Fibroblast of pulmonary artery (primary cell): ENCODE measurements at regions not wholly inside any gene's neighbourhood (a gene's known extent, or its start where the extent isn't known, plus 50 kb on each side); places are given as distances from the start of the nearest gene placed in this dataset.
"Not testable (repeated sequence)": the region's sequence is repeated elsewhere in the genome, so short reads cannot be mapped to it uniquely, and the experiment has no call there.

Experiments used
- DNase-seq: peaks from one replicate; pipeline ENCODE4 v3.0.0-alpha.2; 2010; ENCODE audit warnings: low read depth
- H3K4me3 ChIP-seq: replicated peaks from 2 replicates; pipeline ENCODE4 v1.5.1; 2011; ENCODE audit warnings: low read depth, mild to moderate bottlenecking, control low read depth, low read length, moderate library complexity
- CTCF ChIP-seq: IDR thresholded peaks from 2 replicates; pipeline ENCODE4 v1.5.1; 2011; ENCODE audit warnings: mild to moderate bottlenecking, control low read depth, low read length, inconsistent platforms; ENCODE audit errors: missing control alignments

- DNase-seq, result no peak
- no peak for TF ChIP-seq CTCF
- no peak overlapping the region for H3K4me3 ChIP-seq
Observed at GRCh38 chr16:13631213-13631767, 288.7 kb upstream of the ERCC4 start.

GRCh38 chr16:13631916-13632315 lies 288.0 kb upstream of the ERCC4 start:
- TF ChIP-seq CTCF, result no peak
- no peak overlapping the region for H3K4me3 ChIP-seq
- DNase-seq, result no peak

- H3K4me3 ChIP-seq, DNase-seq: not testable (repeated sequence)
Observed at GRCh38 chr16:13632504-13632903, 287.4 kb upstream of the ERCC4 start.

- no peak for TF ChIP-seq CTCF
- no peak for DNase-seq
- H3K4me3 ChIP-seq, result no peak overlapping the region
Observed at GRCh38 chr16:13633391-13633861, 286.5 kb upstream of the ERCC4 start.

- no peak for DNase-seq
- no peak for TF ChIP-seq CTCF
- no peak overlapping the region for H3K4me3 ChIP-seq
Observed at GRCh38 chr16:13634253-13634652, 285.7 kb upstream of the ERCC4 start.

- TF ChIP-seq CTCF, result no peak
- no peak for DNase-seq
- no peak overlapping the region for H3K4me3 ChIP-seq
Observed at GRCh38 chr16:13634959-13635358, 285.0 kb upstream of the ERCC4 start.

GRCh38 chr16:13638218-13638617 lies 281.7 kb upstream of the ERCC4 start:
- DNase-seq, result no peak
- no peak for TF ChIP-seq CTCF
- H3K4me3 ChIP-seq, result no peak overlapping the region

GRCh38 chr16:13643412-13643811 lies 276.5 kb upstream of the ERCC4 start:
- TF ChIP-seq CTCF, result no peak
- H3K4me3 ChIP-seq, result no peak overlapping the region
- DNase-seq, result no peak
